ENCODE measurements at regions not wholly inside any gene's neighbourhood (a gene's known extent, or its start where the extent isn't known, plus 50 kb on each side); places are given as distances from the start of the nearest gene placed in this dataset.

- TF ChIP-seq CTCF (IDR thresholded peaks at IDR 0.05; ENCODE audit: low read depth, low read length) = no peak
- TF ChIP-seq POLR2A (IDR thresholded peaks at IDR 0.05; ENCODE audit: extremely low read depth, insufficient read length) = no peak
- TF ChIP-seq MAX (IDR thresholded peaks at IDR 0.05; ENCODE audit: low read depth, low read length) = peak; percentile 77
Observed at GRCh38 chr13:50322006-50322405, 306.8 kb downstream of the KCNRG start.
